Panc1 (cell line): ENCODE measurements at regions not wholly inside any gene's neighbourhood (a gene's known extent, or its start where the extent isn't known, plus 50 kb on each side); places are given as distances from the start of the nearest gene placed in this dataset.

Experiments used
- ATAC-seq: fragments of 200-7000 bp; cut with Tn5 transposase; 2 replicates; pipeline ENCODE4 v1.9.1; 2020; ENCODE audit warnings: mild to moderate bottlenecking, moderate library complexity
- BruUV-seq: library from RNA; stranded (reverse); fragments of 400-500 nt; replicated peaks from 2 replicates; lab custom pipeline; 2021; lab: Mats Ljungman, UMichigan
- CTCF ChIA-PET: fragments of 300-600 bp; sonication (Branson Sonifier 250); formaldehyde crosslinking; loops from one replicate; lab custom pipeline; 2022; ENCODE audit warnings: antibody characterized with exemption; lab: Charles Lee
- POLR2A ChIA-PET: fragments of 300-600 bp; sonication (Branson Sonifier 250); formaldehyde crosslinking; loops from one replicate; lab custom pipeline; 2022; ENCODE audit warnings: antibody characterized with exemption; lab: Charles Lee
- DNase-seq: peaks from one replicate; pipeline ENCODE4 v3.0.0-alpha.2; 2010; ENCODE audit warnings: low read depth, low spot score
- H3K27ac ChIP-seq: 2 replicates; pipeline ENCODE4 v1.5.1; 2011; ENCODE audit warnings: mild to moderate bottlenecking, low read length, inconsistent platforms
- H3K27me3 ChIP-seq: fragments of 200-500 bp; sonication (Bioruptor generic); 2 replicates; pipeline ENCODE4 v1.6.0; 2014; ENCODE audit warnings: low read length, inconsistent platforms; ENCODE audit not compliant: control insufficient read depth, insufficient read depth
- H3K36me3 ChIP-seq: fragments of 200-500 bp; sonication (Bioruptor generic); 2 replicates; pipeline ENCODE4 v1.5.1; 2014; ENCODE audit warnings: inconsistent platforms, mild to moderate bottlenecking, low read length, moderate library complexity; ENCODE audit not compliant: control insufficient read depth, insufficient read depth
- H3K4me1 ChIP-seq: 2 replicates; pipeline ENCODE4 v1.5.1; 2011; ENCODE audit warnings: inconsistent platforms, mild to moderate bottlenecking, low read length, moderate library complexity; ENCODE audit not compliant: control insufficient read depth, insufficient read depth
- H3K4me3 ChIP-seq, 2 experiments: 2 replicates each; pipeline ENCODE4 v1.5.1; 2011 to 2012; ENCODE audit warnings: low read depth in 2 of 2, low read length in 2 of 2, mild to moderate bottlenecking in 2 of 2, inconsistent platforms in 1 of 2, moderate library complexity in 1 of 2
- H3K9me3 ChIP-seq: fragments of 200-500 bp; sonication (Bioruptor generic); 2 replicates; pipeline ENCODE4 v1.5.1; 2014; ENCODE audit warnings: low read depth, mild to moderate bottlenecking, inconsistent platforms, low read length, moderate library complexity; ENCODE audit not compliant: control insufficient read depth, insufficient read depth
- CTCF ChIP-seq: fragments of 450-650 bp; IDR thresholded peaks from 2 replicates; pipeline ENCODE4 v1.5.1; 2017; ENCODE audit warnings: mild to moderate bottlenecking
- POLR2AphosphoS5 ChIP-seq: IDR thresholded peaks from 2 replicates; pipeline ENCODE4 v1.6.1; 2012; ENCODE audit warnings: mild to moderate bottlenecking, low read depth, low read length, moderate library complexity
- REST ChIP-seq, 2 experiments: IDR thresholded peaks; 2 replicates each; pipeline ENCODE4 v1.6.1; 2011 to 2012; ENCODE audit warnings: low read depth in 2 of 2, control low read depth in 1 of 2, low read length in 1 of 2, mild to moderate bottlenecking in 1 of 2, moderate library complexity in 1 of 2; ENCODE audit not compliant: insufficient read depth in 1 of 2
- SIN3A ChIP-seq: IDR thresholded peaks from 2 replicates; pipeline ENCODE4 v1.6.1; 2012; ENCODE audit warnings: low read depth, mild to moderate bottlenecking, low read length, moderate library complexity, borderline replicate concordance; ENCODE audit not compliant: insufficient read depth
- TCF7L2 ChIP-seq: IDR thresholded peaks from 2 replicates; pipeline ENCODE4 v1.6.1; 2011; ENCODE audit warnings: mild to moderate bottlenecking, low read depth, low read length, inconsistent platforms
- in situ Hi-C: cut with HindIII; loops from 2 replicates; pipeline ENCODE4 v1.10.0; 2016; ENCODE audit warnings: low sequenced_read_pairs, low pct_unique_long_range_greater_than_20kb
- intact Hi-C: fragments of 100-400 bp; cut with micrococcal nuclease; formaldehyde crosslinking; loops from one replicate; pipeline ENCODE4 v1.10.0; 2022; ENCODE audit not compliant: unreplicated experiment

GRCh38 chr6:99080191-99080590 lies 132.4 kb upstream of the FBXL4 start:
- no peaks in the 10 kb centered on the region for H3K36me3 ChIP-seq
- no peak overlapping the region for H3K4me3 ChIP-seq
- no peaks in the 10 kb centered on the region for H3K27me3 ChIP-seq
- no peak for TF ChIP-seq REST (IDR thresholded peaks at IDR 0.05; ENCODE audit: insufficient read depth in 1 of 2, low read depth in 2 of 2, low read length in 1 of 2)
- TF ChIP-seq CTCF = no peak
- TF ChIP-seq SIN3A = no peak
- no peak for TF ChIP-seq POLR2AphosphoS5
- no peak for TF ChIP-seq TCF7L2
- no peaks in the 10 kb centered on the region for H3K9me3 ChIP-seq
- BruUV-seq = no TSS peak
- ChIA-PET CTCF (no interaction called here), POLR2A (no interaction called here)
- in situ Hi-C loops = no loop called here
- DNase-seq = no peak
- no peak overlapping the region for H3K27ac ChIP-seq
- no peak for ATAC-seq
- intact Hi-C loops = no loop called here
- H3K4me1 ChIP-seq = no peaks in the 10 kb centered on the region

GRCh38 chr6:99079058-99079457 lies 131.3 kb upstream of the FBXL4 start:
- H3K4me1 ChIP-seq = no peaks in the 10 kb centered on the region
- no peak for DNase-seq
- in situ Hi-C loops (no loop called here), intact Hi-C loops (no loop called here)
- BruUV-seq = no TSS peak
- no peak for TF ChIP-seq POLR2AphosphoS5
- TF ChIP-seq REST (IDR thresholded peaks at IDR 0.05; ENCODE audit: insufficient read depth in 1 of 2, low read depth in 2 of 2, low read length in 1 of 2) = no peak
- TF ChIP-seq TCF7L2 = no peak
- TF ChIP-seq CTCF = no peak
- no peak for TF ChIP-seq SIN3A
- CTCF ChIA-PET = no interaction called here
- H3K4me3 ChIP-seq = no peak overlapping the region
- H3K27me3 ChIP-seq = no peaks in the 10 kb centered on the region; the same call in 1 of the 2 replicates
- ATAC-seq = no peak
- H3K9me3 ChIP-seq = no peaks in the 10 kb centered on the region
- POLR2A ChIA-PET = no interaction called here
- no peaks in the 10 kb centered on the region for H3K36me3 ChIP-seq
- no peak overlapping the region for H3K27ac ChIP-seq
